ENCODE measurements at regions not wholly inside any gene's neighbourhood (a gene's known extent, or its start where the extent isn't known, plus 50 kb on each side); places are given as distances from the start of the nearest gene placed in this dataset.

DNA sequence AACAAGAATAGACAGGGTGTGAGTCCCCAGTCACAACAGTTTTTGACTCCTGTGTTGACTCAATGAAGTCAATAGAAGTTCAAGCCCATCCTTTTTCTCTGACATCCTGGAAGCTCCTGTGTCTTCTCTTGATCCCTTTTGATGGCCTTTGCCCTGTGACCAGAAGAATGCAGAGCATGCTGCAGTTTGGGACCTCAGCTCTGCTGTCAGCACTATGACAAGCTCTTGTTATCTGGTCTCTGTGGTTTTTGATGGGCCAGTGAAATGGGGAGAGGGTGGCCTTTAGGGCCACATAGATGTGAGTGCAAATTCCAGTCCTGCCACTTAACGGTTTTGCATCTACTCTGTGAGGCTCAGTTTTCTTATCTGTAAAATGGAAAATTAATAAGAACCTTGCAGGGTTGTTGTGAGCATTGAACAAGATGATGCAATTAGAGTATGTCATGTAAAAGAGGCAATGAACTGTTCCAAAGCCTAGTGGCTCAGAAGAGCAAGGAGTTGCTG, 102.4 kb upstream of the IKZF1 start:
- no peak for TF ChIP-seq CTCF (conservative IDR thresholded peaks at IDR 0.05; ENCODE audit: low read depth, low read length)
- no peak for TF ChIP-seq POLR2A (IDR thresholded peaks at IDR 0.05; ENCODE audit: low read depth, low read length)
- no peak for TF ChIP-seq RCOR1 (IDR thresholded peaks at IDR 0.05; ENCODE audit: insufficient replicate concordance, low read length)
- no peak for TF ChIP-seq ELK1 (IDR thresholded peaks at IDR 0.05; ENCODE audit: borderline replicate concordance, low read depth, low read length)
- no peak for TF ChIP-seq RFX5 (IDR thresholded peaks at IDR 0.05; ENCODE audit: low read depth, low read length)
- no peak for TF ChIP-seq SMC3 (IDR thresholded peaks at IDR 0.05; ENCODE audit: low read depth, low read length)
